GM10266 (cell line): ENCODE measurements at regions not wholly inside any gene's neighbourhood (a gene's known extent, or its start where the extent isn't known, plus 50 kb on each side); places are given as distances from the start of the nearest gene placed in this dataset.
"Not testable (repeated sequence)": the region's sequence is repeated elsewhere in the genome, so short reads cannot be mapped to it uniquely, and the experiment has no call there.

Experiments
- DNase-seq: peaks from one replicate; pipeline ENCODE4 v3.0.0; 2012; ENCODE audit errors: extremely low spot score
- TF ChIP-seq, protein P1 (sequence below): IDR thresholded peaks from 2 replicates; pipeline ENCODE4 v1.5.1; 2012; ENCODE audit warnings: mild to moderate bottlenecking, low read depth; ENCODE audit not compliant: control insufficient read depth, insufficient read depth; ENCODE audit errors: missing control alignments

DNA sequence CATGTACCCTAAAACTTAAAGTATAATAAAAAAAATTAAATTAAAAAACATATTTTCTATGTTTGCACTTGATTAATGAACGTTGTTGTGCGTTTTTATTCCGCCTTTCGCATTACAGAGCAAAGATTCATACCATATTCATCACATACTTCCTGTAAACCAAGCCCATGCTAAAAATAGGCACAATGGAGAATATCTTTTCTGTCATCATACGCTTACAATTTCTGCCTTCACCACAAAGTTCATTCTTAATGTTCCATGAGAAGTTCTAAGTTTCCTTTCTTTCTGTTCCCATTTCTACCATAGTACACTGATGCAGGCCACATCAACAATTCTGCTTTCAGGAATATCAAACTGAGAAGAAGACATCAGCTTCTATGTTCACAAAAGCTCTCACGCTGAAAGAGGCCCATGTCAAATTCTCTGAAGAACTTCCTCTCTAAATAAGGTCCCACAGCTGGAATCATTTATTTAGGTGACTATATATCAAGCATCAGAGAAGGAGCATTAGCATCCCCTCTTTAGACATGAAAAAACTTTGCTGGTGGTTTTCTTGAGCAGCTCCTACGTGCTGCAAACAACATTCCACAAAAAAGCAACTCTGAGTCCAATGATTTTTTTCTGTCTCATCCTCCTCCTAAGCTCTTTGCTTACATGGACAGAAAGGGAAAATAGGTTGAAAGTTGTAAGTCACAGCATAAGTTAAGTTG is 456.4 kb downstream of the CDH10 start:
- no peak for DNase-seq
- TF ChIP-seq, protein P1, sequence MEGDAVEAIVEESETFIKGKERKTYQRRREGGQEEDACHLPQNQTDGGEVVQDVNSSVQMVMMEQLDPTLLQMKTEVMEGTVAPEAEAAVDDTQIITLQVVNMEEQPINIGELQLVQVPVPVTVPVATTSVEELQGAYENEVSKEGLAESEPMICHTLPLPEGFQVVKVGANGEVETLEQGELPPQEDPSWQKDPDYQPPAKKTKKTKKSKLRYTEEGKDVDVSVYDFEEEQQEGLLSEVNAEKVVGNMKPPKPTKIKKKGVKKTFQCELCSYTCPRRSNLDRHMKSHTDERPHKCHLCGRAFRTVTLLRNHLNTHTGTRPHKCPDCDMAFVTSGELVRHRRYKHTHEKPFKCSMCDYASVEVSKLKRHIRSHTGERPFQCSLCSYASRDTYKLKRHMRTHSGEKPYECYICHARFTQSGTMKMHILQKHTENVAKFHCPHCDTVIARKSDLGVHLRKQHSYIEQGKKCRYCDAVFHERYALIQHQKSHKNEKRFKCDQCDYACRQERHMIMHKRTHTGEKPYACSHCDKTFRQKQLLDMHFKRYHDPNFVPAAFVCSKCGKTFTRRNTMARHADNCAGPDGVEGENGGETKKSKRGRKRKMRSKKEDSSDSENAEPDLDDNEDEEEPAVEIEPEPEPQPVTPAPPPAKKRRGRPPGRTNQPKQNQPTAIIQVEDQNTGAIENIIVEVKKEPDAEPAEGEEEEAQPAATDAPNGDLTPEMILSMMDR: no peak

DNA sequence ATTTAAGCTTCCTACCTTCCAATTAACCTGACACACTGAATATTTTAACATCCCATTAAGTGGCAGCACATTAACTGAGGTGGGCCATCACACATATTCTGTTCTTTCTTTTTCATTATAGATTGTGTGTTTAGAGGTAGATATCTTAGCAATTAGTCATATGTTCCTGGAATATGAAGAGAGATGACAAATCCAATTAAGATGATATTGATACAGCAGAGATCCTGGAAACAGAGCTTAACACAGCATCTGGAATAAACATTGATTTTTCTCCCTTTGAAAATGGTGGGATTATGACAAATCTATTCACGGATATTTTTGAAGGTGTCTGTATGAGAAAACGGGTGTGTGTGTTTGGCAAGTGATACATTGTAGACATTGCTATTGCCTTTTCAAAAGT is 448.0 kb downstream of the CDH10 start:
- DNase-seq: no peak

DNA sequence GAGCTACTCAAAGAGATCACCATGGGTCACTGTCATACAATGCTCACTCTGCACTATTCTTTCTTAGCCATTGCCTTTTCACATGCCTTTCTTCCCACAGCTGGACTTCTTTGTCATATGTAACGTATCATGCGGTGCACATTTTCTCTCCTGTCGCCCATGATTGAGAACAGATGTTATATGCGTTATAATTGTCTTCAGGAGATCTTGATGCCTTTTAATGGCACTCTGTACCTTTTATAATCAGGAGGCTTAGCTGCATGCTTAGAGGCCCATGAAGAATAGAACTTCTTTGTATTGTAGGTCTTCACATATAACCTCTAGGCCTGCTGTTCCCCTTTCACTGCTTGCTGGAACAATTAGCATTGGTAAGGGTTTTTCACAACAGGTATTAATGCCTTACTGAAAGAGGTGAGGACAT is 436.1 kb downstream of the CDH10 start:
- TF ChIP-seq, protein P1: no peak
- no peak for DNase-seq

More for the DNA sequence above, 448.0 kb downstream of the CDH10 start:
- TF ChIP-seq, protein P1: no peak

DNA sequence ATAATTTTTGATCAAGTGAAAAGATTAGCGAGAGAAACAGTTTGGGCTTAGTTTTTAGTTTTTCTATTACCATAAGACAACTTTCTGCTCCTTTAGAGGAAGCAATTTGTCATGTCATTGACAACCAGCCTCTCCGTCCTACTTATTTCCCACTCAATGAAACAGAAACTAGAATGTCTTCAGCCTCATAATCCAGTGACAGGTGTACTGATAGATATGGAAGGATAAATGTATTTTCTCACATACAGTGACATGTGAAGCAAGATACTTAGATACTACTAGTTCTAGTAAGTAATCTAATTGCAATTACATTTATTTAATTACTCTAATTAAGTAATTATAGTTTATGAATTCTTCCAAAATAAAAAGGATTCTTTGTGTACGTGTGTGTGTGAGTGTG is 429.7 kb downstream of the CDH10 start:
- TF ChIP-seq, protein P1: no peak
- no peak for DNase-seq

DNA sequence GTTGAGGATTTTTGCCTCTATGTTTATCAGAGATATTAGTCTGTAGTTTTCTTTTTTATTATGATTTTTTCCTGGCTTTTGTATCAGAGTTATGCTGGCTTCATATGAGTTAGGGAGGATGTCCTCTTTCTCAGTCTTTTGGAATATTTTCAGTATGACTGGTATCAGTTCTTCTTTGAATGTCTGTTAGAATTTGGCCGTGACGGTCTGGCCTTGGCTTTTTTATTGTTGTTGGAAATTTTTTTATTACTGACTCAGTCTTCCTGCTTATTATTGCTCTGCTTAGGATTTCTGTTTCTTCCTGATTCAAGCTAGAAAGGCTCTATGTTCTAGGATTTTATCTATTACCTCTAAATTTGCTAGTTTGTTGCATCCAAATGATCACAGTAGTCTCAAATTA is 421.9 kb downstream of the CDH10 start:
- DNase-seq: no peak
- TF ChIP-seq, protein P1: no peak

DNA sequence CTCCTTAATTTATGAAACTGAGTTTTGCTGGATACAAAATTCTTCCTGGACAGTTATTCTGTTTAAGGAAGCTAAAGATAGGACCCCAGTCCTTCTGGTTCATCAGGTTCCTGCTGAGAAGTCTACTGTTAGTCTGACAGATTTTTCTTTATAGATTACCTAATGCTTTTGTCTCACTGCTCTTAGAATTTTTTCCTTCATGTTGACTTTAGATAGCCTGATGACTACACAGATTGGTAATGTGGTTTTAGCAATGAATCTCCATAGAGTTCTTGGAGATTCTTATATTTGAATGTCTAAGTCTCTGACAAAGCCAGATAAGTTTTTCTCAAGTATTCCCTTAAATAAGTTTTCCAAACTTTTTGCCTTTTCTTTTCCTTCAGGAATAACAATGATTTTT is 419.7 kb downstream of the CDH10 start:
- TF ChIP-seq, protein P1: no peak
- DNase-seq: no peak

DNA sequence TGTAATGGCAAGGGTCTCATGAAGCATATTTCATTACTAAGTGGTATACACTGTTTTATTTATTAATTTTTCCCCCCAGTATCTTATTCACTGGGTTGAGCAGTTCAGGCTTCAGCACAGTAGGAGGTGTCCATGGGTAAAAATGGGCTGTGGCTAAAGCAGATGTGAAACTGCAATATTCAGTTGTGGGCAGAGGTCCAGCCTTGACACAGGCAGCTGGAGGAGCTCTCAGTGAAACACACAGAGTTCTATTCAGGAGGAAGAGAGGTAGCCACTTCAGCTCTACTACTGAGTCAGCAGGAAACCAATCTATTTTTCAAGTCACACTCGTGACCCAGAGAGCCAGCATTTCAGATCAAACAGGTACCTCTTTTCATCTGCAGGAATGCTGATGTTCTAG is 418.3 kb downstream of the CDH10 start:
- TF ChIP-seq, protein P1: no peak
- DNase-seq: no peak

DNA sequence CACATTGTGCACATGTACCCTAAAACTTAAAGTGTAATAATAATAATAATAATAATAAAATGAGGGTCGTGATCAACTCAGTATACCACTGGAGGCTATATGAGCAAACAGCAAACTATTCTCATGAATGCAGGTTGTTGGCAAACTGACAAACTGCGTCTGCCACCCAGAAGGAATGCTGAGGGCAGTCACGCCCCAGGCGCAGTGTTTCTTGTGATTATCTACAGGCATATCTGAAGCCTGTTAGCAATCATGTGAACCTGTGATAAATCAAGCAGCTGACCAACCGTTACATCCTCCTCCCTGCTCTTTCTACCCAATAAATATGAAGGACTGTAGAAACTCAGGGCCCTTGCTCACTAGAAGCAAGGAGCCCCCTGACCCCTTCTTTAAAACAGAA is 416.9 kb downstream of the CDH10 start:
- not testable (repeated sequence) for DNase-seq
